HL-60 (cell line): ENCODE measurements at regions not wholly inside any gene's neighbourhood (a gene's known extent, or its start where the extent isn't known, plus 50 kb on each side); places are given as distances from the start of the nearest gene placed in this dataset.

Experiments
- GABPA ChIP-seq: IDR thresholded peaks from 2 replicates; pipeline ENCODE4 v1.6.1; 2012; ENCODE audit warnings: low read depth
- TF ChIP-seq, protein P1 (sequence below): IDR thresholded peaks from one replicate; pipeline ENCODE4 v1.5.1; 2011; ENCODE audit warnings: low read length, control low read depth, inconsistent platforms; ENCODE audit not compliant: insufficient read depth

DNA sequence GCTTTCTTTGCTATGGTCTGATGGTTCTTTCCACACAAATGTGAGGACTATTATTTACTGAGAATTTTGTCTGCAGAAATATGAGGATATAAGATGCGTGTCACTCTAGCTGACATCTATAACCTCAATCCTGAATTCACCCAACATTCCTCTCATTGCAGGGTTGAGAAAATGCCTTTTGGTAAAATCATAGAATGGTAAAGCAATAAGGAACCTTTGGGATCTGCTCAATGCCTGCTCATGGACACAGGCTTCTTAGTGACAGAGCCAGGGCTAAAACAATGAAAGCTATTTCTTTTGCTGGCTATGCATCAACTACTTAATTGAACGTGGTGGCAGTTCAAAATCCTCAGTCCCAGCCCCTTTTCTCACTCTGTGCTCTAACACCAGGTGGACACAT lies 199.6 kb downstream of the GAS1 start:
- TF ChIP-seq, protein P1, sequence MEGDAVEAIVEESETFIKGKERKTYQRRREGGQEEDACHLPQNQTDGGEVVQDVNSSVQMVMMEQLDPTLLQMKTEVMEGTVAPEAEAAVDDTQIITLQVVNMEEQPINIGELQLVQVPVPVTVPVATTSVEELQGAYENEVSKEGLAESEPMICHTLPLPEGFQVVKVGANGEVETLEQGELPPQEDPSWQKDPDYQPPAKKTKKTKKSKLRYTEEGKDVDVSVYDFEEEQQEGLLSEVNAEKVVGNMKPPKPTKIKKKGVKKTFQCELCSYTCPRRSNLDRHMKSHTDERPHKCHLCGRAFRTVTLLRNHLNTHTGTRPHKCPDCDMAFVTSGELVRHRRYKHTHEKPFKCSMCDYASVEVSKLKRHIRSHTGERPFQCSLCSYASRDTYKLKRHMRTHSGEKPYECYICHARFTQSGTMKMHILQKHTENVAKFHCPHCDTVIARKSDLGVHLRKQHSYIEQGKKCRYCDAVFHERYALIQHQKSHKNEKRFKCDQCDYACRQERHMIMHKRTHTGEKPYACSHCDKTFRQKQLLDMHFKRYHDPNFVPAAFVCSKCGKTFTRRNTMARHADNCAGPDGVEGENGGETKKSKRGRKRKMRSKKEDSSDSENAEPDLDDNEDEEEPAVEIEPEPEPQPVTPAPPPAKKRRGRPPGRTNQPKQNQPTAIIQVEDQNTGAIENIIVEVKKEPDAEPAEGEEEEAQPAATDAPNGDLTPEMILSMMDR: no peak
- TF ChIP-seq GABPA: no peak
